Astrocyte of the spinal cord (primary cell): ENCODE measurements at regions not wholly inside any gene's neighbourhood (a gene's known extent, or its start where the extent isn't known, plus 50 kb on each side); places are given as distances from the start of the nearest gene placed in this dataset.

Source experiments
- DNase-seq: peaks from one replicate; pipeline ENCODE4 v3.0.0; 2011; ENCODE audit warnings: low read depth, low spot score
- H3K4me3 ChIP-seq: 2 replicates; pipeline ENCODE4 v1.5.1; 2011; ENCODE audit warnings: low read depth, mild to moderate bottlenecking, low read length, moderate library complexity
- in situ Hi-C: cut with HindIII; loops from 2 replicates; pipeline ENCODE4 v1.10.0; 2017; ENCODE audit warnings: low sequenced_read_pairs
- TF ChIP-seq, protein P1 (sequence below): IDR thresholded peaks from 2 replicates; pipeline ENCODE4 v1.5.1; 2012; ENCODE audit warnings: low read depth, mild to moderate bottlenecking, low read length, inconsistent platforms

DNA sequence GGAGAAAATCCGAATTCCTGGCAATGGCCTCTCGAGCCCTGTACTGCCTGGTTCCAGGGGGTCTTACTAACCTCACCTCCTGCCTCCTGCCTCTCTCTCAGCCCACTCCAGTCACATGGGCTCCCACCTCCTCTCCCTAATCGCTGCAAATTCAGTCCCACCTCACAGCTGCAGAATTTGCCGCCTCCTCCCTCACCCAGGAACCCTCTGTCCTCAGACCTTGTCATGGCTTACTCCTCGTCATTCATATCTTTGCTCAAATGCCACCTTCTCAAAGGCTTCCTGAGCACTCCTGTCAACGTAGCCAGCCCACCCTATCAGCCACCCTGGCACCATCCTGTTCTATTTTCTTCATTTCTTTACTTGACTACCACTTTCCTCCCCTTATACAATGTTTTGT, 89.0 kb downstream of the SLC2A10 start:
- no peak overlapping the region for H3K4me3 ChIP-seq
- in situ Hi-C loops, result no loop called here
- TF ChIP-seq, protein P1, sequence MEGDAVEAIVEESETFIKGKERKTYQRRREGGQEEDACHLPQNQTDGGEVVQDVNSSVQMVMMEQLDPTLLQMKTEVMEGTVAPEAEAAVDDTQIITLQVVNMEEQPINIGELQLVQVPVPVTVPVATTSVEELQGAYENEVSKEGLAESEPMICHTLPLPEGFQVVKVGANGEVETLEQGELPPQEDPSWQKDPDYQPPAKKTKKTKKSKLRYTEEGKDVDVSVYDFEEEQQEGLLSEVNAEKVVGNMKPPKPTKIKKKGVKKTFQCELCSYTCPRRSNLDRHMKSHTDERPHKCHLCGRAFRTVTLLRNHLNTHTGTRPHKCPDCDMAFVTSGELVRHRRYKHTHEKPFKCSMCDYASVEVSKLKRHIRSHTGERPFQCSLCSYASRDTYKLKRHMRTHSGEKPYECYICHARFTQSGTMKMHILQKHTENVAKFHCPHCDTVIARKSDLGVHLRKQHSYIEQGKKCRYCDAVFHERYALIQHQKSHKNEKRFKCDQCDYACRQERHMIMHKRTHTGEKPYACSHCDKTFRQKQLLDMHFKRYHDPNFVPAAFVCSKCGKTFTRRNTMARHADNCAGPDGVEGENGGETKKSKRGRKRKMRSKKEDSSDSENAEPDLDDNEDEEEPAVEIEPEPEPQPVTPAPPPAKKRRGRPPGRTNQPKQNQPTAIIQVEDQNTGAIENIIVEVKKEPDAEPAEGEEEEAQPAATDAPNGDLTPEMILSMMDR, result no peak
- DNase-seq, result no peak

DNA sequence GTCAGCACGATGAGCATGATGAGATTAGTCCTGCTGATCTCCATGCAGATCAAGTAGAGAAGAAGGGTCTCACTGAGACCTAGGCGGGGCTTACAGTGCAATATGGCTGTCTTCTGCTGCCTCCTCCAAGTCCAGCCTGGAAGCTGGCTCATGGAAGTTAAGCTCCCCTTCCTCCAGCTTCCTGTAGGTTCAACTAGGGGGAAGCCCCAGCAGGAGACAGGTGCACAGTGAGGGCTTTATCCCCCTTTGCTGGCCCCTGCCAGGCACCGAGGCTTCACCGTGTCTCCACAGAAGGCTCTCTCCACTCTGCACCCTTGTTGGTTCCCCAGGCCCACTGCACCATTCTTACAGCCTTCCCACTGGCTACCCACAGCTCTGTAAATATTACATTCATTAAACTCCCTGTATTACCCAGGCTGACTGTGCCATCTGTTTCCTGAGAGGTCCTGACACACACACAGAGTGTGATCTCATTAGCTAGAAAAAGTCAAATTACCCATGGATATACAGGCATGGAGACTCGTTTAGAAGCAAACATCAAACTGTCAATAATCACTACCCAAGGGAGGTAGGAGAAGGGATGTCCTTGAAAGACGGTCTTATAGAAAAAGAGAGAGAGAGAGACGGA, 90.4 kb downstream of the SLC2A10 start:
- no peak overlapping the region for H3K4me3 ChIP-seq
- DNase-seq, result no peak
- in situ Hi-C loops, result no loop called here
- TF ChIP-seq, protein P1, result no peak

DNA sequence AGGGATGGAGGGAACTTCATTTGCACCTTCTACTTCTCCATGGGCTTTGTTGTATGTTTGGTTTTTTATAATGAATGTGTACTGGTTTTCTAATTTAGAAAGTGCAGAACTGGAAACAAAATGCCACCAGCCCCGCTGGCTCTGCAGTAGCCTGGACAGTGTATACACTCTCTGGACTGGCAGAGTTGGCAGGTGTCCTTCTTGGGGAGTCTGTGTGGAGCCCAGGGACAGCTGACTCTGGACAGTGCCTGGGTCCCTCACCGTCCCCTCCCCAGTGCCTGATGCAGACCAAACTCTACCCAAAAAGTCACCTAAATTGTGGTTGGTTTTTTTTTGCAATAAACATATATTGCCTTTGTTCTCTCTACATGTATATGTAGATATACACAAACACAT, 91.0 kb downstream of the SLC2A10 start:
- in situ Hi-C loops, result no loop called here
- TF ChIP-seq, protein P1, result no peak
- DNase-seq, result no peak
- H3K4me3 ChIP-seq, result no peak overlapping the region

DNA sequence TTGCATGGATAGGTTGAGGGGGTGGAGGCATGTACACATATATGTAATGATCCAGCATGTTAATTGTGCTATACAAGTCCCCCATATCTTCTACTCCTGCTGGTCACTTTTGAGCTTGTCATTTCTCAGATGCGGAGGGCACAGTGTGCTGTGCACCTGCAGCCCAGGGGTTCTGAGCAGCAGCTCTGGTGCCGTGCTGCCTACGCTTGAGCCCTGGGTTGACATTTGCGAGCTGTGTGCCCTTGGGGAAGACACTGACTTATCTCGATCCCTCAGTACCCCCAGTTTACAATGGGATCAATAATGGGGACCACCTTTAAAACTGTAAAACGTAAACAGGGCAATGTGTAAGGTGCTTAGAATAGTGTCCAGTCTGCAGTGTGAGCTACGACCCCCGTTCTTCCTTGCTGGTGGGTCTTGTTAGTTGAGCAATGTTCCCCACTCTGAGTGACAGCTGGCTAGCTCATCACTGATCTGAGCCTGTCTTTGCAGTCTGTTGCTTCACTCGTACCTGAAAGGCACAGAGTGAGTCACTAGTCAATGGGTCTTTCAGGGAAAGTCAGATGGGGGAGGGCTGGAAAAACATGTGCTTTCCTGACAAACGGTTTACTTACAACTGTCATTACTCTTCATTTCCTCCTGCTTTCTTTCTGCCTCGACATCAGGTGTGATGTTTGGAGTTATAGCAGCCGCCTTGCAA, 91.7 kb downstream of the SLC2A10 start:
- DNase-seq, result no peak

DNA sequence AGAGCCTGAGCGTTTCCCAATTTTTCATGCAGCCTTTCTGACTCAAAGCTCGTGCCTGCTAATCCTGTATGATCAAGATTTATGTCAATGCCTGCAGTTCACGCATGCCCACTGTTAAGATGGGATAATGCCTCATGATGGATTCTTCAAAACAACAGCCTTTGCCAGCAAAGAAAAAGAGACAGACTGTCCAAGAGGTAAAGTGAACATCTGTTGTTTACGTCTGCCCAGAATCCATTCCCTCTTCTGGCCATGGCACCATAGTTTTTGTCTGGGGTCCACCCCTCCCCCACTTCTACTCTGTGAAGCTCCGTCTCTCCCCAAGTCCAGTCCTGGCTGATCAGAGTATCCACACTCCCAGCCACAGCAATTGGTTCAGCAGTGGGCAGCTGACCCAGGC, 91.9 kb upstream of the EYA2 start:
- in situ Hi-C loops, result no loop called here
- H3K4me3 ChIP-seq, result no peak overlapping the region
- TF ChIP-seq, protein P1, result no peak
- no peak for DNase-seq

More for the DNA sequence above, 91.7 kb downstream of the SLC2A10 start:
- H3K4me3 ChIP-seq, result no peak overlapping the region
- TF ChIP-seq, protein P1, result no peak
- in situ Hi-C loops, result no loop called here

DNA sequence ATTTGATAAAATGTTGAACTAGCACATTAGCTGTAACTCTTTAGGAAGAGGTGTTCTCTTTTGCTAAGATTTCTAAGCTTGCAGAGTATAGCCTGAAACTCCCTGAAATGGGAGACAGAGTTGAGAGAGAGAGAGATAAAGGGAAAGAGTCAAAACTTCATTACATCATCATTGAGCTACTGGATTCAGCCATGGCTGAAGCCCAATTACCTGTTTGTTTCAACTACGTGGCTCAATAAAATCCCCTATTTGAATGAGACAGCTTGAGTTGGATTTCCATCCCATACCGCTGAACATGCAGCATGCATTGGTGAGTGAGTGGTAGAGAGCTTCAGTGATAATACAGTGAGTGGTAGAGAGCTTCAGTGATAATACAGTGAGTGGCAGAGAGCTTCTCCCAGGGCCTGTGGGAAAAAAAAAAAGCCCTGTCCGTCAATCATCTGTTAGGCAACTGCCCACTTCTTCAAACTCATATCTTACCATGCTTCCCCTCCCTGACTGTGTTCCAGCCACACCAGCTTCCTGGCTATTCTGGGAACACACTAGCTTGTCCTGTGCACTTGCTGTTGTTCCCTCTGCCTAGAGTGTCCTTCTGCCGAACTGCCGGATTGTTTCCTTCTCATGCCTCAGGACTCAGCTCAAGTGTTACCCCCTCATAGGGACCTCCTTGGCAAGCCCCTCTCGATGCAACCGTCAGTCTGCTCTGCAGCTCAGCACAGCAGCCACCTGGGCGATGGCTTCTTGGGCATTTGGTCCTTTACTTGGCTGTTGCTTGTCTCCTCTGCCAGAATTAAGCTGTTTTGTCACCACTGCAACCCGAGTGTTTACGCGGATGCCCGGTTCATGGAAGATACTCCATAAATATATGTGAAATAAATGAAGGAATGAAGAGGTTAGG, 91.3 kb upstream of the EYA2 start:
- in situ Hi-C loops, result no loop called here
- TF ChIP-seq, protein P1, result no peak
- H3K4me3 ChIP-seq, result no peak overlapping the region
- no peak for DNase-seq
